IPS DF 6.9 (cell line): ENCODE measurements at regions not wholly inside any gene's neighbourhood (a gene's known extent, or its start where the extent isn't known, plus 50 kb on each side); places are given as distances from the start of the nearest gene placed in this dataset.
A peak's percentile ranks its signal among the peaks of the same experiment; 100 is the strongest.

Experiments used
- DNase-seq: peaks from one replicate; pipeline ENCODE4 v3.0.0-alpha.2; 2013; ENCODE audit warnings: low read depth, low spot score
- H3K27ac ChIP-seq: one replicate; pipeline ENCODE4 v1.5.1; 2013; ENCODE audit warnings: low read length, control low read depth
- H3K27me3 ChIP-seq: 2 replicates; pipeline ENCODE4 v1.6.1; 2013; ENCODE audit warnings: mild to moderate bottlenecking, low read length; ENCODE audit not compliant: control insufficient read depth, insufficient read depth
- H3K36me3 ChIP-seq: 2 replicates; pipeline ENCODE4 v1.6.1; 2013; ENCODE audit warnings: low read length; ENCODE audit not compliant: control insufficient read depth, insufficient read depth
- H3K4me1 ChIP-seq: 2 replicates; pipeline ENCODE4 v1.6.1; 2013; ENCODE audit warnings: low read length; ENCODE audit not compliant: control insufficient read depth, insufficient read depth
- H3K4me3 ChIP-seq: 2 replicates; pipeline ENCODE4 v1.5.1; 2013; ENCODE audit warnings: mild to moderate bottlenecking, low read length
- H3K9me3 ChIP-seq: 2 replicates; pipeline ENCODE4 v1.6.1; 2013; ENCODE audit warnings: low read length, inconsistent platforms; ENCODE audit not compliant: control insufficient read depth, insufficient read depth
- whole genome bisulfite sequencing: extraction: QIAGEN DNeasy Blood & Tissue Kit; methylation state at CpG from one replicate; pipeline ENCODE4 v1.1.7; 2013; ENCODE audit warnings: mixed read lengths, missing lambda C conversion rate; ENCODE audit not compliant: insufficient read length, insufficient coverage; 5-methylcytosine and 5-hydroxymethylcytosine counted together

DNA sequence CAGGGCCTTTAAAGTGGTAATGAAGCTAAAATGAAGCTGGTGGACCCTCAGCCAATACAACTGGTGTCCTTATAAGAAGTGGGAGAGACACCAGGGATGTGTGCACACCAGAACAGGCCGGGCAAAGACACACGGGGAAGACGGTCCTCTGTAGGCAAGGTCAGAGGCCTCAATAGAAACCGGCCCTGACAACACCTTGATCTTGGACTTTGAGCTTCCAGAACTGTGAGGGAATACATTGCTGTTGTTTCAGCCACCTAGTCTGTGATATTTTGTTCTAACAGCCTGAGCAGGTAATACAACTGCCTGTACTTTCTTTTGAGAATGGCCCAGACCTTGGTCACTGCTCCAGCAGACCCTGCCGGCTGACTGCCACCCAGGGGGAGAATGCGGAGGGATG is 65.6 kb upstream of the FZD7 start:
- Histone ChIP-seq H3K27me3 (no peaks in the 10 kb centered on the region), H3K9me3 (no peaks in the 10 kb centered on the region), H3K4me3 (no peak overlapping the region), H3K27ac (no peak overlapping the region), H3K36me3 (no peaks in the 10 kb centered on the region), H3K4me1 (peaks cover 5% of the 10 kb centered on the region; the same call in 1 of the 2 replicates)
- no peak for DNase-seq
- no CpG with 5 or more reads among the region's 6 CpGs for WGBS

GRCh38 chr2:201968476-201968875 is 65.2 kb upstream of the FZD7 start:
- Histone ChIP-seq H3K36me3 (no peaks in the 10 kb centered on the region), H3K4me3 (no peak overlapping the region), H3K4me1 (peaks cover 10% of the 10 kb centered on the region; the same call in 1 of the 2 replicates), H3K27ac (no peak overlapping the region), H3K9me3 (no peaks in the 10 kb centered on the region), H3K27me3 (no peaks in the 10 kb centered on the region)
- no peak for DNase-seq
- WGBS: no CpG with 5 or more reads among the region's 10 CpGs

- WGBS: no CpG with 5 or more reads among the region's 14 CpGs
- Histone ChIP-seq H3K4me1 (peaks cover 10% of the 10 kb centered on the region; the same call in 1 of the 2 replicates), H3K36me3 (no peaks in the 10 kb centered on the region), H3K9me3 (no peaks in the 10 kb centered on the region), H3K27me3 (no peaks in the 10 kb centered on the region), H3K27ac (no peak overlapping the region), H3K4me3 (no peak overlapping the region)
- no peak for DNase-seq
Measured at GRCh38 chr2:201969241-201969937, 64.3 kb upstream of the FZD7 start.

DNA sequence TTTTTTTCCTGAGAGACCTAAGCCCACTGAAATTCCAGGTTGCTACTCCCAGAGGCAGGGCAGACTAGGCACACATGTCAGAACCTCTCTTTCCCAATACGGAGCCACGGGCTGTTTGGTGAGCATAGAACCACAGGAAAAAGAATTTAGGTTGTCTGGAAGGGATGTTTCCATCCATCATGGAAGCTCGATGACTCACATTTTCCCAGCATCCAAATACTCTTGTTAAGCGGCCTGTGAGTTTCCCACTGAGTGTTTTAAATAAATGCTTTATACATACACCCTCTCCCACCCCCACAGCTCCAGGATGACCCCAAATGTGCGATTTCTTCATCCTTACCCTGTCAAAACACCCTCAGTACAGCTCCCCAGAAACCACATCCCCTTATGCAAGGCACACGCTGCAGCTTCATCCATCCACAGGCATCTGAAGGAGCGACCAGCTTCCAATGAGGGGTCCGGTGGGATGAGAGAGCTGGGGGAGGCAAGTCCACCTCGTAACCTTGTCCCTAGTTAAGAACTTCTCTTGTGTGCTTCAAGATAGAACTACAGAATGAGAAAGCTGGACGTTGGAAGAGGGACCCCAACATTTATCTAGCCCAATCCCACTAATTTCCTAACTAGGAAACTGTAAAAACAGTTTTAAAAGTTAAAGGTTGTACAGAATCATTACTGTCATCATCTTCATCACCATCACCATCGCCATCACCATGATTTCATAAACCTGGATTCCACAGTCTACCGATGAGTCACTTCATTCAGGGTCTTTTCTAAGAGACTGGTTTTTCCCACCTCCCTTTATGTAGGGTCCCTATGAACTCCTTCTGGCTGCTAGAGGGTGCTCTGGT is 63.5 kb upstream of the FZD7 start:
- DNase-seq: no peak
- H3K27me3 ChIP-seq: no peaks in the 10 kb centered on the region
- no peaks in the 10 kb centered on the region for H3K36me3 ChIP-seq
- H3K4me1 ChIP-seq: peaks cover 10% of the 10 kb centered on the region; the same call in 1 of the 2 replicates
- no peak overlapping the region for H3K4me3 ChIP-seq
- no peaks in the 10 kb centered on the region for H3K9me3 ChIP-seq
- no peak overlapping the region for H3K27ac ChIP-seq
- WGBS: no CpG with 5 or more reads among the region's 12 CpGs

GRCh38 chr2:201970786-201971108 is 62.9 kb upstream of the FZD7 start:
- Histone ChIP-seq H3K36me3 (no peaks in the 10 kb centered on the region), H3K27me3 (no peaks in the 10 kb centered on the region), H3K4me3 (no peak overlapping the region), H3K4me1 (peaks cover 10% of the 10 kb centered on the region; the same call in 1 of the 2 replicates), H3K27ac (no peak overlapping the region), H3K9me3 (no peaks in the 10 kb centered on the region)
- DNase-seq: no peak
- no CpG with 5 or more reads among the region's 4 CpGs for WGBS

DNA sequence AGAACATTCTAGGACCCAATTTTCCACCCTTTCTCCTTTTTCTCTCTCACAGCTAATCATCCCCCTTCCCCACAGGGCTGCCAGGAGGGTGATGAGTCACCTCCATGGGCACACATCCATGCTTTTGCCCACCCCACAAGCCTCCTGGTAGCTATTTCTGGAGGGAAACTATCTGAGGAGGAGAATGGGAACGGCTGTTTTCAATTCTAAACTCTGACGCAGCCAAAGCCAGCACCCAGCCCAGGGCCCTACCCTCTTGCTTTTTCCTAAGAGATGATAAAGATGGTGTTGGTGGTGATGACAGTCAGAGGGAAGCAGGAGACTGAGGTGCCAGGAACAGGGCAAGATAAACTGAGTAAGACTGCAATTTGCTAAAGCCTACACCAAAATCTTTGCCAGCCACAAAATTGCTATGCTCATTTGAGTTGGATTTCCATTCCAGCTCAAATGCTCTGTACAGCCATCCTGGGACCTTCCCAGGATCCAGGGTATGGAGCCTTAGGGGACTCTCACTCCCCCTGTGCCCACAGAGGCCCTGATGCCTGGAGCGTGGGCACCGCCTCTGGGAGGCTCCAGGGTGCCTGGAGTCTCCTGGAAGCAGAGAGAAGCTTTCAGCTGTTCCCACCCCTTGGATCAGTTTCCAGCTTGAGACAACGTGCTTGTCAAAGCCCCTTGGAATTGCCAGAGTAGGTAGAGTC is 62.0 kb upstream of the FZD7 start:
- Histone ChIP-seq H3K9me3 (no peaks in the 10 kb centered on the region), H3K4me1 (peaks cover 9% of the 10 kb centered on the region; the same call in 1 of the 2 replicates), H3K27ac (peak overlapping the region; percentile 32), H3K36me3 (no peaks in the 10 kb centered on the region), H3K27me3 (no peaks in the 10 kb centered on the region), H3K4me3 (no peak overlapping the region)
- no peak for DNase-seq
- WGBS: no CpG with 5 or more reads among the region's 5 CpGs

DNA sequence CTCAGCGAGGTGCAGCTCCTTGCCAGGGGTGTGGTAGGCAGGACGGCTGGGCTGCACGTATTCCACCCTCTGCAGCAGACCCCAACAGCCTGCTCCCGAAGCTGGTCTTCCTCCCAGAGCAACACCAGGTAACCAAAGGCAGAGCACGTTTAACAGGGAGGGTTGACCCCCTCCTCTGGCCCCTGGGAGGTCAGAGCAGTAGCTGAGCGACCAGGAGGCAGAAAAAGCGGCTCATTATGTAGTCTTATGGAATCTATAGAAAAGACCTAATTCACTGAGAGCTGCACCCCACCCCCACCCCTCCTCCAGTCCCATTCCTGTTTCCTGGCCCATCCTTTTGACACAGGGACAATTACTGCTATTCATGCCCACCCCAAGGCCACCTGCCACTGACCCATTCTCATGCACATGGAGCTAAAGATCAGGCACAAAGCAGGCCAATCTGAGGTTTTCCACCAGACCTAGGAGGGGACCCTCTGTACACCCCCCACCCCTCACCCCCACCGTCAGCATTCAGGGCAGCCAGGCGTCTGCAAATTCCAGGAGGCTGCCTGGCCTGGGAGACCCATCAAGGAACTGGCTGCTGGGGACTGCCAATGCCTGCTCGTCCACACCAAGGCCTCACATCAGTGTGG is 60.9 kb upstream of the FZD7 start:
- Histone ChIP-seq H3K27me3 (no peaks in the 10 kb centered on the region), H3K4me1 (peaks cover 9% of the 10 kb centered on the region; the same call in 1 of the 2 replicates), H3K36me3 (no peaks in the 10 kb centered on the region), H3K4me3 (no peak overlapping the region), H3K27ac (peak overlapping the region; percentile 32), H3K9me3 (no peaks in the 10 kb centered on the region)
- DNase-seq: peak; percentile 93
- WGBS: no CpG with 5 or more reads among the region's 10 CpGs

DNA sequence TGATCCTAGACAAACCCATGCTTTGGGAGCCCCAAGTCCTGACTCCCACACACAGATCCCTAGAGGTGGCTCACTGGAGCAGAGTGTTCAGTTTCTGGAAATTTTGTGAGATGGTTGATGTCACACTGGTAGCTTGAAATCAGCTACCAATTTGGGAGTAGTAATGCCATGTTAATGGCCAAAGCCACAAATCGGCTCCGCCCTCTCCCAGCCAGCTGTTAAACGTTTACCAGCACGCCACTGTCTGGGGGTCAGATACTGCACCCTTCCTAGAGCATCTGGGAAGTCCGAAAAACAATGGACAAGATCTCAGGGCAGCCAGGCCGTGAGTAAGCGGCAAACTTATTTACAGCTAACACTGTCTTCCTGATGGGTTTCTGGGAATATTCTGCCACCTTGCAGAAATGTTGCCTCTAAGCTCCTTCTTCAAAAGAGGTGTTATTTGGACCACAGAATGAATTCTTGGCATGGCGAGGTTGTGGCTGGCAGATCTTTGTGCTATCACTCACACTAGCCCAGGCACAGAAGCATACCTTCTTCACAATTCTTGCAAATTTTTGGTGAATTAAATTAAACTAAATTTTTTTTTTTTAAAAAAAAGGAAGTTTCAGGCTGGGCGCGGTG is 60.2 kb upstream of the FZD7 start:
- no peak for DNase-seq
- Histone ChIP-seq H3K27ac (peak overlapping the region; percentile 10), H3K9me3 (no peaks in the 10 kb centered on the region), H3K36me3 (no peaks in the 10 kb centered on the region), H3K27me3 (no peaks in the 10 kb centered on the region), H3K4me3 (no peak overlapping the region), H3K4me1 (peaks cover 9% of the 10 kb centered on the region; the same call in 1 of the 2 replicates)
- no CpG with 5 or more reads among the region's 10 CpGs for whole genome bisulfite sequencing

- DNase-seq: no peak
- WGBS: no CpG with 5 or more reads among the region's 12 CpGs
- Histone ChIP-seq H3K4me1 (peaks cover 9% of the 10 kb centered on the region; the same call in 1 of the 2 replicates), H3K36me3 (no peaks in the 10 kb centered on the region), H3K27me3 (no peaks in the 10 kb centered on the region), H3K4me3 (no peak overlapping the region), H3K27ac (no peak overlapping the region), H3K9me3 (no peaks in the 10 kb centered on the region)
Measured at GRCh38 chr2:201974171-201975100, 59.2 kb upstream of the FZD7 start.
